Neural cell (in vitro differentiated cells): ENCODE measurements at regions not wholly inside any gene's neighbourhood (a gene's known extent, or its start where the extent isn't known, plus 50 kb on each side); places are given as distances from the start of the nearest gene placed in this dataset.
"Not testable (repeated sequence)": the region's sequence is repeated elsewhere in the genome, so short reads cannot be mapped to it uniquely, and the experiment has no call there.

Source experiments
- H2AFZ ChIP-seq: fragments of 200-600, 300-800 bp; sonication (generic), shearing (Covaris generic); 2 replicates; pipeline ENCODE4 v1.6.0; 2014; ENCODE audit warnings: low read depth, mild to moderate bottlenecking, antibody characterized with exemption, low read length, moderate library complexity
- H3F3A ChIP-seq: fragments of 200-600 bp; shearing (Covaris generic); 2 replicates; pipeline ENCODE4 v1.6.1; 2016; ENCODE audit warnings: mild to moderate bottlenecking, moderate library complexity, mixed read lengths, antibody characterized with exemption, low read length; ENCODE audit not compliant: insufficient read depth, poor library complexity, severe bottlenecking
- H3K27ac ChIP-seq: fragments of 200-600, 300-800 bp; sonication (generic), shearing (Covaris generic); 2 replicates; pipeline ENCODE4 v1.5.1; 2014; ENCODE audit warnings: mild to moderate bottlenecking, low read length, moderate library complexity
- H3K27me3 ChIP-seq: fragments of 300-800, 200-600 bp; sonication (generic), shearing (Covaris generic); 2 replicates; pipeline ENCODE4 v1.6.0; 2014; ENCODE audit warnings: mild to moderate bottlenecking, low read depth, low read length, moderate library complexity; ENCODE audit not compliant: insufficient read depth
- H3K36me3 ChIP-seq: fragments of 300-800, 200-600 bp; sonication (generic), shearing (Covaris generic); 2 replicates; pipeline ENCODE4 v1.5.1; 2014; ENCODE audit warnings: mild to moderate bottlenecking, antibody characterized with exemption, low read length, moderate library complexity; ENCODE audit not compliant: insufficient read depth
- H3K4me2 ChIP-seq: fragments of 300-800, 200-600 bp; sonication (generic), shearing (Covaris generic); 2 replicates; pipeline ENCODE4 v1.6.0; 2014; ENCODE audit warnings: mild to moderate bottlenecking, low read length
- H3K4me3 ChIP-seq: fragments of 300-800, 200-600 bp; sonication (generic), shearing (Covaris generic); 2 replicates; pipeline ENCODE4 v1.5.1; 2014; ENCODE audit warnings: mild to moderate bottlenecking, low read length, moderate library complexity
- H3K79me2 ChIP-seq: fragments of 200-600 bp; shearing (Covaris generic); replicated peaks from 2 replicates; pipeline ENCODE4 v1.6.0; 2014; ENCODE audit warnings: mild to moderate bottlenecking, low read length, moderate library complexity; ENCODE audit not compliant: insufficient read depth
- H3K9ac ChIP-seq: fragments of 300-800, 200-600 bp; sonication (generic), shearing (Covaris generic); 2 replicates; pipeline ENCODE4 v1.6.1; 2016; ENCODE audit warnings: mild to moderate bottlenecking, low read length, mixed read lengths
- H3K9me2 ChIP-seq: fragments of 200-600 bp; shearing (Covaris generic); 2 replicates; pipeline ENCODE4 v1.6.1; 2016; ENCODE audit warnings: mild to moderate bottlenecking, low read length, mixed read lengths; ENCODE audit not compliant: insufficient read depth
- H3K9me3 ChIP-seq: fragments of 200-600, 300-800 bp; sonication (generic), shearing (Covaris generic); 2 replicates; pipeline ENCODE4 v1.6.1; 2016; ENCODE audit warnings: mild to moderate bottlenecking, mixed run types, low read length, moderate library complexity, mixed read lengths
- H4K20me1 ChIP-seq: fragments of 200-600 bp; shearing (Covaris generic); 2 replicates; pipeline ENCODE4 v1.6.1; 2016; ENCODE audit warnings: mild to moderate bottlenecking, mixed run types; ENCODE audit not compliant: insufficient read depth
- CTCF ChIP-seq: fragments of 450-650 bp; IDR thresholded peaks from 2 replicates; pipeline ENCODE4 v1.5.1; 2014; ENCODE audit warnings: antibody characterized with exemption, mild to moderate bottlenecking, moderate library complexity; ENCODE audit not compliant: poor library complexity, severe bottlenecking
- EP300 ChIP-seq: fragments of 450-650 bp; conservative IDR thresholded peaks from 2 replicates; pipeline ENCODE4 v1.6.1; 2014; ENCODE audit warnings: antibody characterized with exemption, mild to moderate bottlenecking, moderate library complexity; ENCODE audit not compliant: poor library complexity, severe bottlenecking
- EZH2 ChIP-seq: fragments of 200-600, 300-800 bp; shearing (Covaris generic), sonication (generic); IDR thresholded peaks from 2 replicates; pipeline ENCODE4 v1.6.1; 2014; ENCODE audit warnings: antibody characterized with exemption, low read length, borderline replicate concordance, mild to moderate bottlenecking; ENCODE audit not compliant: insufficient read depth, poor library complexity, severe bottlenecking
- MXI1 ChIP-seq: fragments of 450-650 bp; conservative IDR thresholded peaks from 2 replicates; pipeline ENCODE4 v1.6.1; 2014; ENCODE audit warnings: antibody characterized with exemption, mild to moderate bottlenecking; ENCODE audit not compliant: poor library complexity, severe bottlenecking
- POLR2AphosphoS5 ChIP-seq: IDR thresholded peaks from 2 replicates; pipeline ENCODE4 v1.6.1; 2012
- RAD21 ChIP-seq: fragments of 450-650 bp; conservative IDR thresholded peaks from 2 replicates; pipeline ENCODE4 v1.6.1; 2014; ENCODE audit warnings: antibody characterized with exemption, mild to moderate bottlenecking, moderate library complexity
- REST ChIP-seq: IDR thresholded peaks from 2 replicates; pipeline ENCODE4 v1.6.1; 2012; ENCODE audit warnings: borderline replicate concordance
- SMC3 ChIP-seq: fragments of 450-650 bp; conservative IDR thresholded peaks from 2 replicates; pipeline ENCODE4 v1.6.1; 2014; ENCODE audit warnings: antibody characterized with exemption, mild to moderate bottlenecking, moderate library complexity; ENCODE audit not compliant: poor library complexity
- TAF1 ChIP-seq: IDR thresholded peaks from 2 replicates; pipeline ENCODE4 v1.6.1; 2012; ENCODE audit warnings: low read depth

- no peaks in the 10 kb centered on the region for H3K79me2 ChIP-seq
- H3K4me2 ChIP-seq, result no peak overlapping the region
- H3K9me3 ChIP-seq, result no peaks in the 10 kb centered on the region
Observed at GRCh38 chr6:76574746-76575145, 502.3 kb upstream of the IMPG1 start.

GRCh38 chr6:76565932-76566331 is 493.5 kb upstream of the IMPG1 start:
- Histone ChIP-seq H3K4me3 (no peak overlapping the region), H3K9me3 (no peaks in the 10 kb centered on the region), H2AFZ (no peak overlapping the region), H4K20me1 (no peaks in the 10 kb centered on the region), H3F3A (no peaks in the 10 kb centered on the region), H3K27ac (no peak overlapping the region), H3K9me2 (no peaks in the 10 kb centered on the region), H3K9ac (no peak overlapping the region), H3K36me3 (no peaks in the 10 kb centered on the region), H3K4me2 (no peak overlapping the region), H3K27me3 (no peaks in the 10 kb centered on the region), H3K79me2 (no peaks in the 10 kb centered on the region)
- TF ChIP-seq EZH2, result no peak
- TF ChIP-seq SMC3, result no peak
- TF ChIP-seq RAD21, result no peak
- TF ChIP-seq CTCF, result no peak
- TF ChIP-seq POLR2AphosphoS5, result no peak
- TF ChIP-seq MXI1, result no peak
- no peak for TF ChIP-seq TAF1
- TF ChIP-seq REST, result no peak
- no peak for TF ChIP-seq EP300

More at GRCh38 chr6:76574746-76575145, 502.3 kb upstream of the IMPG1 start:
- no peaks in the 10 kb centered on the region for H3K36me3 ChIP-seq
- H3F3A ChIP-seq, result no peaks in the 10 kb centered on the region
- no peak overlapping the region for H3K9ac ChIP-seq
- TF ChIP-seq MXI1, result no peak
- no peaks in the 10 kb centered on the region for H3K27me3 ChIP-seq
- H3K9me2 ChIP-seq, result no peaks in the 10 kb centered on the region
- H4K20me1 ChIP-seq, result no peaks in the 10 kb centered on the region
- no peak overlapping the region for H2AFZ ChIP-seq
- no peak overlapping the region for H3K4me3 ChIP-seq
- H3K27ac ChIP-seq, result no peak overlapping the region

- not testable (repeated sequence) for H4K20me1 ChIP-seq, H3K4me2 ChIP-seq, H3K9ac ChIP-seq, H3K27ac ChIP-seq, H3K9me2 ChIP-seq, H3K4me3 ChIP-seq, H3K9me3 ChIP-seq, H3K79me2 ChIP-seq, H2AFZ ChIP-seq, H3F3A ChIP-seq, H3K36me3 ChIP-seq, H3K27me3 ChIP-seq
Observed at GRCh38 chr6:76562371-76562770, 489.9 kb upstream of the IMPG1 start.

GRCh38 chr6:76560851-76561755 is 488.6 kb upstream of the IMPG1 start:
- H3K79me2 ChIP-seq, H4K20me1 ChIP-seq, H2AFZ ChIP-seq, H3K9me2 ChIP-seq, H3K27ac ChIP-seq, H3K9ac ChIP-seq, H3K27me3 ChIP-seq, H3K4me2 ChIP-seq, H3K4me3 ChIP-seq, H3K36me3 ChIP-seq, H3F3A ChIP-seq, H3K9me3 ChIP-seq: not testable (repeated sequence)
